ENCODE measurements at regions not wholly inside any gene's neighbourhood (a gene's known extent, or its start where the extent isn't known, plus 50 kb on each side); places are given as distances from the start of the nearest gene placed in this dataset.

DNA sequence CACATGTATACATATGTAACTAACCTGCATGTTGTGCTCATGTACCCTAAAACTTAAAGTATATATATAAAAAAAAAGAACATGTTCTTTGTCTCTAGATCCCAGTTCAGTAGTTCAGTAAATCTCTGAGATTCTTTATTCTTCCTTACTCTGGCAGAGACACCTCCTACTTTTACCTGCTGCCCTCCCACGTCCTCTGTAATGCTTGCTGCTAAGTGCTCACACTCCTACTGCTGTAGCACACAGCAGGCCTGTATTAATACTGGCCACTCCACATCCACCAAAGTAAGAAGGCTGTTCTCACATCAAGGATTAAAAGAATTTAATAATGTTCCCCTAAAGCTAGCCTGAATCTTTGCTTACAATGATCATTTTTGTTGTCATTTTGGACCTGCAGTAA, 648.4 kb upstream of the EYS start:
- H3K4me3 ChIP-seq (ENCODE audit: low read depth, low read length) = no peak overlapping the region
- DNase-seq (ENCODE audit: low read depth, low spot score) = no peak
- TF ChIP-seq, protein P1, sequence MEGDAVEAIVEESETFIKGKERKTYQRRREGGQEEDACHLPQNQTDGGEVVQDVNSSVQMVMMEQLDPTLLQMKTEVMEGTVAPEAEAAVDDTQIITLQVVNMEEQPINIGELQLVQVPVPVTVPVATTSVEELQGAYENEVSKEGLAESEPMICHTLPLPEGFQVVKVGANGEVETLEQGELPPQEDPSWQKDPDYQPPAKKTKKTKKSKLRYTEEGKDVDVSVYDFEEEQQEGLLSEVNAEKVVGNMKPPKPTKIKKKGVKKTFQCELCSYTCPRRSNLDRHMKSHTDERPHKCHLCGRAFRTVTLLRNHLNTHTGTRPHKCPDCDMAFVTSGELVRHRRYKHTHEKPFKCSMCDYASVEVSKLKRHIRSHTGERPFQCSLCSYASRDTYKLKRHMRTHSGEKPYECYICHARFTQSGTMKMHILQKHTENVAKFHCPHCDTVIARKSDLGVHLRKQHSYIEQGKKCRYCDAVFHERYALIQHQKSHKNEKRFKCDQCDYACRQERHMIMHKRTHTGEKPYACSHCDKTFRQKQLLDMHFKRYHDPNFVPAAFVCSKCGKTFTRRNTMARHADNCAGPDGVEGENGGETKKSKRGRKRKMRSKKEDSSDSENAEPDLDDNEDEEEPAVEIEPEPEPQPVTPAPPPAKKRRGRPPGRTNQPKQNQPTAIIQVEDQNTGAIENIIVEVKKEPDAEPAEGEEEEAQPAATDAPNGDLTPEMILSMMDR (IDR thresholded peaks at IDR 0.05; ENCODE audit: low read depth, low read length) = no peak
- in situ Hi-C loops (cut with HindIII; ENCODE audit: low sequenced_read_pairs) = no loop called here

DNA sequence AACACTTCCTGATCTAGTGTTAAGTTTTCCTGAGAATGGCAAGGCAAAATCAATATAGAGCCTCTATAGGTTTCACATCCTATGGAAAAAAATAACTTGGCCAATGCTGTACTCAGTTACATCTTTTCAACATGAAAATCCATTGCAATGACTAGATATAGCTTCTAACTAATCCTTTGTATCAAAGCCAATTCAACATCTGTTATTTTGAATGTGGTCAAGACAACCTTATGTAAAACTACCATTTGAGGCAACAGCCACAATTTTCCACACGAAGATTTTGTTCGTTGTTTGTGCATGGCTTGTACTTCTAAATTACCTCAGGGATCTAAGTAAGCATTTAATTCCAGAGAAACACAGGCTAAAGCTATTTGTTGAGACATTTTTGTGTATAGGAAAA, 637.8 kb upstream of the EYS start:
- TF ChIP-seq, protein P1 (IDR thresholded peaks at IDR 0.05; ENCODE audit: low read depth, low read length) = no peak

DNA sequence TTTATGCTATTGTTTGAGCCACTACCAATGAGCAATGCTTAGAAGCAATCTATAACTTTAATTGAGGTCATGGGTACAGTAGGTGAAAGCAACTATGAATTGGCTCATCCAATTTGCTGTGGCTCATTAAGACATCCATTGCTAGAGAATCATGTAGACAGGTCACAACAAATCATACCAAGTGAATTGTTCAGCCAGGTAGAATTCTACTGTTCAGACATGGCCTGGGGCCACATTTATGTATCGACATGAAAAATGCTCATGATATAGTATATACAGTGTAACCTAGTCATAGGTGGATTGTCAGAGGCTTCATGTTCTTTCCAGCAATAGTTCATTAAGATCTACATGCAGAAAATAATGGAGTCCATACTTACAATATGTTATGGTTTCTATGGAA, 633.7 kb upstream of the EYS start:
- H3K4me3 ChIP-seq (ENCODE audit: low read depth, low read length) = no peak overlapping the region
- TF ChIP-seq, protein P1 (IDR thresholded peaks at IDR 0.05; ENCODE audit: low read depth, low read length) = no peak
- no peak for DNase-seq (ENCODE audit: low read depth, low spot score)
- in situ Hi-C loops (cut with HindIII; ENCODE audit: low sequenced_read_pairs) = no loop called here

More for the DNA sequence above, 637.8 kb upstream of the EYS start:
- no peak for DNase-seq (ENCODE audit: low read depth, low spot score)
- in situ Hi-C loops (cut with HindIII; ENCODE audit: low sequenced_read_pairs) = no loop called here
- H3K4me3 ChIP-seq (ENCODE audit: low read depth, low read length) = no peak overlapping the region

DNA sequence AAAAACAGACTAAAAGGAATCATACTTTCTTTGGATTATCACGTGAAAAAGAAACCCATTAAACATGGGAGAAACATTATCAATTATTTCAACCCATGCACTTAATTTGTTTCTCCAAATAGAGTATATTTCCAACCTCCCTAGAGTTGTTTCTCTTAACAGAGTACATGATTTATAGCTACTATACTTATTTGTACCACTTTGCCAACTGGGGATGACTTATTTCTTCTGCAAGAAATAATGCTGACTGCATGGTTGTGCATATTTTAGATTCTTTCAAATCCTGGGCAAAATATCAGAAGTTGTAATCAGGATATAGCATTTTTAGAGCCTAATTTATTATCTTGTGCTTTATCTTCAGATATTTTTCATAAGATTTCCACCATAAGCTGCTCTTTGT, 629.1 kb upstream of the EYS start:
- in situ Hi-C loops (cut with HindIII; ENCODE audit: low sequenced_read_pairs) = no loop called here
- no peak overlapping the region for H3K4me3 ChIP-seq (ENCODE audit: low read depth, low read length)
- DNase-seq (ENCODE audit: low read depth, low spot score) = no peak
- TF ChIP-seq, protein P1 (IDR thresholded peaks at IDR 0.05; ENCODE audit: low read depth, low read length) = no peak

DNA sequence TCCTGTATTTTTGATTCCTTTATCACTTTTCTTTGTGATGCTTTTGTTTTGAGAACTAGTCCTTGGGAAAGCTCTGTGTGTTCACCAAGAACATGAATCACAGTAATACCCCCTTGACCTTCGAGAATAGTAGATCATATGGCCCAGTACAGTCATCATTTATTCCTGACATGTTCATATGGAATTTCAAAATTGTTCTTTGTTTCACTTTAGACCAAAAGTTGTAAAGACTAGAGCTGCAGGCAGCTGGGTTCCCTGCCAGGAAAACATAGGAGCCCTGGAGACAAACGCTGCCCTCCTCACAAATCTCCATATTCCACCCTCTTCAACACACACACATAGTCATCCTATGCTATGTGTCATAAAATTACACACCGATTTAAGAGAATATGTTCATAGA, 621.2 kb upstream of the EYS start:
- TF ChIP-seq, protein P1 (IDR thresholded peaks at IDR 0.05; ENCODE audit: low read depth, low read length) = no peak
- peak; percentile 1 for DNase-seq (ENCODE audit: low read depth, low spot score)
- H3K4me3 ChIP-seq (ENCODE audit: low read depth, low read length) = no peak overlapping the region
- in situ Hi-C loops (cut with HindIII; ENCODE audit: low sequenced_read_pairs) = no loop called here

DNA sequence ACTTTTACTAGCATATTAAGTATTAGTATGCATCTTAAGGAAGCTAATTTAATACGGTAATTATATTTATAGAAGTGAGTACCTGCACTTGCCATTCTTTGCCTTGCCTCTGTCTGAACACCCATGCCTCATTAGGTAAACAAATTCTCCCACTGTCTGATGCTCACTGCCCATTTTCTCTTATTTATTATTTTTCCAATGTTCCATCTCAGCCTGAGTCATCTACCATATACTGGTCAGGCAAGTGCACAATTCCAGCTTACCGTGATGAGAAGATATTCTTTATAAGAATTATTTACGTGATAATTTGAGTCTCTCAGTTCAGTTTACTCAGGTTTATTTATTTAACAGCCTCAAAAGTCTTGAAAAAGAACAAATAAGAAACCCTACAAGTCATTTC, 619.2 kb upstream of the EYS start:
- in situ Hi-C loops (cut with HindIII; ENCODE audit: low sequenced_read_pairs) = no loop called here
- TF ChIP-seq, protein P1 (IDR thresholded peaks at IDR 0.05; ENCODE audit: low read depth, low read length) = no peak
- H3K4me3 ChIP-seq (ENCODE audit: low read depth, low read length) = no peak overlapping the region
- no peak for DNase-seq (ENCODE audit: low read depth, low spot score)

DNA sequence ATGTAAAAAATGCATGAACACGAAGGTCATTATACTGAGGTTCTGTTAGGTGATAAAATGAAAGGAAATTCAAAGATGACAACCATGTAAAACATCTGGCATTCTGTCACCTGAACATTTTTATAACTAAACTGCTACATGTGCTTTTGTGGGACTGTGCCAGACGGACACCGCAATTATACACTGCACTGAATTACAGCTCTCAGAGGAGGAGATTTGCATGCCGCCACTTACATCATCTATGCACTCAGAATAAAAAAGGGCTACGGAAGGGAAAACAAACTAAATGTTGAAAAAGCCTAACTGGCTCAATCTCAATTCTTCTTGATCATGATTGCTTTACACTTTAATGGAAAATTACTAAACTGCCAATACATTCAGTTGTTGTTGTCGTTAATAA, 614.0 kb upstream of the EYS start:
- in situ Hi-C loops (cut with HindIII; ENCODE audit: low sequenced_read_pairs) = no loop called here
- no peak for DNase-seq (ENCODE audit: low read depth, low spot score)
- no peak overlapping the region for H3K4me3 ChIP-seq (ENCODE audit: low read depth, low read length)
- TF ChIP-seq, protein P1 (IDR thresholded peaks at IDR 0.05; ENCODE audit: low read depth, low read length) = no peak

Data from astrocyte of the spinal cord (primary cell).